ENCODE measurements at regions not wholly inside any gene's neighbourhood (a gene's known extent, or its start where the extent isn't known, plus 50 kb on each side); places are given as distances from the start of the nearest gene placed in this dataset.

DNA sequence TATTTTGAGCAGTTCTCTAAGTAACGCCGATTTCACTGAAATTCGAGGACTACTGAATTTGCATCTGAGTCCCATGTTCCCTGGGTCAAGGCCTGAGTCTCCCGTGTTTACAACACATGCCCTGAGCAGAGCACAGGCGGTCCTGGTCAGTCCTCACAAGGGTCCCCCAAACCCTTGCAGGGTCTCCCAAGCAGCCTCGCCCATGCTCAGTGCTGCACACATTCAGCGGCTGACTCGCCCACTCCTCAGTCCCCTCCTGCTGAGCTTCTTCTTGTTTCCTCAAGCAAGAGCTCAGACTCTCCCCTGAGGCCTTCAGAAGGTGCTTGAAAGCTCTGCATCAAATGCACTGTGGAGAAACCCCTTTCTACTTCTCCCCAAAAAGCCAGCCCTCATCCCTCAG lies 114.6 kb downstream of the INHBB start:
- Histone ChIP-seq H4K20me1 (ENCODE audit: control insufficient read depth, insufficient read depth, low read depth, low read length) (no peaks in the 10 kb centered on the region), H3K27ac (ENCODE audit: low read depth, low read length) (no peak overlapping the region), H3K9me2 (replicated peaks; ENCODE audit: control insufficient read depth, low read length) (no peaks in the 10 kb centered on the region), H3K27me3 (ENCODE audit: control insufficient read depth, low read length) (no peaks in the 10 kb centered on the region), H3K4me1 (ENCODE audit: control insufficient read depth, low read length) (no peaks in the 10 kb centered on the region), H3K79me2 (ENCODE audit: control insufficient read depth, low read length) (no peaks in the 10 kb centered on the region), H3K36me3 (ENCODE audit: control insufficient read depth, low read length) (no peaks in the 10 kb centered on the region), H3F3A (ENCODE audit: control insufficient read depth, insufficient read depth) (no peaks in the 10 kb centered on the region), H3K4me3 (ENCODE audit: low read length) (no peak overlapping the region), H3K4me2 (ENCODE audit: low read length) (no peak overlapping the region), H3K9me3 (ENCODE audit: control insufficient read depth, insufficient read depth, low read length) (no peaks in the 10 kb centered on the region)
- TF ChIP-seq EZH2phosphoT487 (IDR thresholded peaks at IDR 0.05; ENCODE audit: borderline replicate concordance, low read length): no peak
- TF ChIP-seq, protein P1, sequence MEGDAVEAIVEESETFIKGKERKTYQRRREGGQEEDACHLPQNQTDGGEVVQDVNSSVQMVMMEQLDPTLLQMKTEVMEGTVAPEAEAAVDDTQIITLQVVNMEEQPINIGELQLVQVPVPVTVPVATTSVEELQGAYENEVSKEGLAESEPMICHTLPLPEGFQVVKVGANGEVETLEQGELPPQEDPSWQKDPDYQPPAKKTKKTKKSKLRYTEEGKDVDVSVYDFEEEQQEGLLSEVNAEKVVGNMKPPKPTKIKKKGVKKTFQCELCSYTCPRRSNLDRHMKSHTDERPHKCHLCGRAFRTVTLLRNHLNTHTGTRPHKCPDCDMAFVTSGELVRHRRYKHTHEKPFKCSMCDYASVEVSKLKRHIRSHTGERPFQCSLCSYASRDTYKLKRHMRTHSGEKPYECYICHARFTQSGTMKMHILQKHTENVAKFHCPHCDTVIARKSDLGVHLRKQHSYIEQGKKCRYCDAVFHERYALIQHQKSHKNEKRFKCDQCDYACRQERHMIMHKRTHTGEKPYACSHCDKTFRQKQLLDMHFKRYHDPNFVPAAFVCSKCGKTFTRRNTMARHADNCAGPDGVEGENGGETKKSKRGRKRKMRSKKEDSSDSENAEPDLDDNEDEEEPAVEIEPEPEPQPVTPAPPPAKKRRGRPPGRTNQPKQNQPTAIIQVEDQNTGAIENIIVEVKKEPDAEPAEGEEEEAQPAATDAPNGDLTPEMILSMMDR (IDR thresholded peaks at IDR 0.05; ENCODE audit: low read depth, low read length, poor library complexity, severe bottlenecking): no peak

DNA sequence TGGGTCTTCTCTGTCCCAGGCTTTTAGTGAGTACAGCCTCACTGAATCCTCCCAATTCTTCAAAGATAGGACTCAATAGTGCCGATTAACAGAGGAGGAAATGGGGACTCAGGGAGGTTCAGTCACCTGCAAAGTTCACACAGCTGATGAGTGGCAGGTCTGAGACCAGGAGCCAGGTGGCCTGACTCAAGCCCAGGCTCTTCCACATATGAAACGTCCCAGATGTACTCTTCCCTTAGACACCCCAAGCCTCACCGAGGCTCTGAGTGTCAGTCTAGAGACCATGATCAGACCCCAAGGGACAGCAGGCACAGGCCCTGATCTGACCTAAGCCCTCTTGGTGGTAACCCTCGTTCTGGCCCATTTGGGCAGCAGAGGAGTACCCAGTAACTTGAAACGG lies 115.2 kb downstream of the INHBB start:
- no peaks in the 10 kb centered on the region for H3K79me2 ChIP-seq (ENCODE audit: control insufficient read depth, low read length)
- H3K27ac ChIP-seq (ENCODE audit: low read depth, low read length): no peak overlapping the region
- H3K4me1 ChIP-seq (ENCODE audit: control insufficient read depth, low read length): no peaks in the 10 kb centered on the region
- H3K9me2 ChIP-seq (replicated peaks; ENCODE audit: control insufficient read depth, low read length): no peaks in the 10 kb centered on the region
- no peak overlapping the region for H3K4me3 ChIP-seq (ENCODE audit: low read length)
- TF ChIP-seq EZH2phosphoT487 (IDR thresholded peaks at IDR 0.05; ENCODE audit: borderline replicate concordance, low read length): no peak
- TF ChIP-seq, protein P1 (IDR thresholded peaks at IDR 0.05; ENCODE audit: low read depth, low read length, poor library complexity, severe bottlenecking): no peak
- H4K20me1 ChIP-seq (ENCODE audit: control insufficient read depth, insufficient read depth, low read depth, low read length): no peaks in the 10 kb centered on the region
- H3K27me3 ChIP-seq (ENCODE audit: control insufficient read depth, low read length): no peaks in the 10 kb centered on the region
- H3K9me3 ChIP-seq (ENCODE audit: control insufficient read depth, insufficient read depth, low read length): no peaks in the 10 kb centered on the region
- no peaks in the 10 kb centered on the region for H3K36me3 ChIP-seq (ENCODE audit: control insufficient read depth, low read length)
- H3F3A ChIP-seq (ENCODE audit: control insufficient read depth, insufficient read depth): no peaks in the 10 kb centered on the region
- H3K4me2 ChIP-seq (ENCODE audit: low read length): no peak overlapping the region

DNA sequence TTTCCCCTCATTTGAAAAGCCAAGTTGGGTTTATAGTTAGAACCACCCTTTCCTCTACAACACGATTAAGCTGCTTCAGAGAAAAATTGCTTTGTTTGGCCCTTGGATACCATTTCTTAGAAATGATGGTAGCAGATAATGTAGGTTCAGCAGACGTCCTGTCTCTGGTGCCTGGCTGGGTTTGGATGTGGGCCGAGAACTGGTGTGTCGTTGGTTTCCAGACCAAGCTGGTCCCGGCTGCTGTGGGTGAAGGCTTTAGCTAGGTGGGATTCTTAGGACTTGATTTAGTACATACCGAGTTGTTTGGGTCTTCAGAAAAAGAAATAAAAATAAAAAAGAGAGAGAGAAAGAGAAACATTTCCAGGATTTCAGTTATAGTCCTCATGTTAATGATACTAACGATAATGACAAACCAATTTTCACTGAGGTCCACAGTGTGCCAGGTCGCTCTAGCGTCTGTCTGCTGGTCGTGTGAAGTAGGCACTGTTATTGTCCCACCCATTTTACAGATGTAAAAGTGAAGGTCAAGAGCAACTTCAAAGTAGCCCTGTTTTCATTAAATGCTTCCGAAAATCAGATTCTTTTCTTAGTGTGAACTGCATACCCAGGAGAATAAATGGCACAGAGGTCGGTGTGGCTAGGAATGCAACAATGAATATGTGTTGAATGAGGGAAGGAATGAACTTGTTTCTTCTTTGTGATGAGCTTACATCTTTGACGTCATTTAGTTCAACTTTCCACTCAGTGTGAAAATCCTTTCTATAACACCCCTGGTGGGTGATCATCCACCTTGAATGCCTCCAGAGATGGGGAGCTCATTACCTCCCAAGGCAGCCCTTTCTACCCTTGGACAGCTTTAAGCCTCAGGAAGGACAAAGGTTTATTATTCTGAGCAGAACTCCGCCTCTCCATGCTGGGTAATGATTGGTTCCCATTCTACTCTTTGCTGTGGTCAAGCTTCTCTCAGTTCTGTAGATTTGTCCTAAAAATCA lies 115.9 kb downstream of the INHBB start:
- Histone ChIP-seq H3K4me3 (ENCODE audit: low read length) (no peak overlapping the region), H3K27me3 (ENCODE audit: control insufficient read depth, low read length) (no peaks in the 10 kb centered on the region), H3K9me3 (ENCODE audit: control insufficient read depth, insufficient read depth, low read length) (no peaks in the 10 kb centered on the region), H3K27ac (ENCODE audit: low read depth, low read length) (no peak overlapping the region), H3K4me2 (ENCODE audit: low read length) (no peak overlapping the region), H4K20me1 (ENCODE audit: control insufficient read depth, insufficient read depth, low read depth, low read length) (no peaks in the 10 kb centered on the region), H3K9me2 (replicated peaks; ENCODE audit: control insufficient read depth, low read length) (no peaks in the 10 kb centered on the region), H3K36me3 (ENCODE audit: control insufficient read depth, low read length) (no peaks in the 10 kb centered on the region), H3F3A (ENCODE audit: control insufficient read depth, insufficient read depth) (no peaks in the 10 kb centered on the region), H3K79me2 (ENCODE audit: control insufficient read depth, low read length) (no peaks in the 10 kb centered on the region), H3K4me1 (ENCODE audit: control insufficient read depth, low read length) (no peaks in the 10 kb centered on the region)
- TF ChIP-seq, protein P1 (IDR thresholded peaks at IDR 0.05; ENCODE audit: low read depth, low read length, poor library complexity, severe bottlenecking): no peak
- TF ChIP-seq EZH2phosphoT487 (IDR thresholded peaks at IDR 0.05; ENCODE audit: borderline replicate concordance, low read length): no peak
